ENCODE measurements at regions not wholly inside any gene's neighbourhood (a gene's known extent, or its start where the extent isn't known, plus 50 kb on each side); places are given as distances from the start of the nearest gene placed in this dataset.

DNA sequence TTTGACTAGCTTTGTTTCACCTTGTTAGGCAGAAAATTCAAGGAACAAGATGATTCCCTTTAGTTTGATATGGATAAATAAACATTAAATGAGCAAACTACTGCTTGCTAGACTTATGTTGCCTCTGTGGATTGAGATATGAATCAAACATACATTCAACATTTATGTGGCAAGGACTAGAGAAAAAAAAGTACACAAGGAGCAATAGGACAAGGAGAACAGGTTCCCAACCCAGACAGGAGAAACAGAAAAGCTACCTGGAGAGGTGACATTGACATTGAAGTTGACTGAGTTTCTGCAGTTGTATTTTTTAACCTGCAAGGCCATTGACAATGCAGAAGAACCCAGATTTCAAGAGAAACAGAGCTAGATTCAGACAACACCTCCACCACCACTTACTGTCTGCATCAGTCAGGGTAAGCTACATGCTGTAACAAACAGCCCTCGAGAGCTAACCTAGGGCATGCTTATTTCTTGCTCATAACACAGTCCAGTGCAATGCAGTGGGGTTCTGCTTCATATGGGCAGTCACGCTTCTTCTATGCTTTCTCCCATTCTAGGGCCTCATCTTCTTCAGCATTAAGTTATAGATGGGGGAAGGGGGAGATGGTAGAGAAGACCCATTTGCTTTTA, 180.9 kb upstream of the LYZL1 start:
- H4K20me1 ChIP-seq (ENCODE audit: control insufficient read depth, insufficient read depth, low read depth, low read length): no peaks in the 10 kb centered on the region
- H3K4me1 ChIP-seq (ENCODE audit: control insufficient read depth, low read length): no peaks in the 10 kb centered on the region
- no peaks in the 10 kb centered on the region for H3K36me3 ChIP-seq (ENCODE audit: control insufficient read depth, low read length)
- no peak overlapping the region for H3K4me2 ChIP-seq (ENCODE audit: low read length)
- H3K27me3 ChIP-seq (ENCODE audit: control insufficient read depth, low read length): no peaks in the 10 kb centered on the region
- no peaks in the 10 kb centered on the region for H3K9me2 ChIP-seq (replicated peaks; ENCODE audit: control insufficient read depth, low read length)
- no peak overlapping the region for H3K4me3 ChIP-seq (ENCODE audit: low read length)
- no peak overlapping the region for H3K27ac ChIP-seq (ENCODE audit: low read depth, low read length)
- H3K9me3 ChIP-seq (ENCODE audit: control insufficient read depth, insufficient read depth, low read length): no peaks in the 10 kb centered on the region
- no peaks in the 10 kb centered on the region for H3K79me2 ChIP-seq (ENCODE audit: control insufficient read depth, low read length)
- no peaks in the 10 kb centered on the region for H3F3A ChIP-seq (ENCODE audit: control insufficient read depth, insufficient read depth)
- TF ChIP-seq EZH2phosphoT487 (IDR thresholded peaks at IDR 0.05; ENCODE audit: borderline replicate concordance, low read length): no peak
- TF ChIP-seq, protein P1, sequence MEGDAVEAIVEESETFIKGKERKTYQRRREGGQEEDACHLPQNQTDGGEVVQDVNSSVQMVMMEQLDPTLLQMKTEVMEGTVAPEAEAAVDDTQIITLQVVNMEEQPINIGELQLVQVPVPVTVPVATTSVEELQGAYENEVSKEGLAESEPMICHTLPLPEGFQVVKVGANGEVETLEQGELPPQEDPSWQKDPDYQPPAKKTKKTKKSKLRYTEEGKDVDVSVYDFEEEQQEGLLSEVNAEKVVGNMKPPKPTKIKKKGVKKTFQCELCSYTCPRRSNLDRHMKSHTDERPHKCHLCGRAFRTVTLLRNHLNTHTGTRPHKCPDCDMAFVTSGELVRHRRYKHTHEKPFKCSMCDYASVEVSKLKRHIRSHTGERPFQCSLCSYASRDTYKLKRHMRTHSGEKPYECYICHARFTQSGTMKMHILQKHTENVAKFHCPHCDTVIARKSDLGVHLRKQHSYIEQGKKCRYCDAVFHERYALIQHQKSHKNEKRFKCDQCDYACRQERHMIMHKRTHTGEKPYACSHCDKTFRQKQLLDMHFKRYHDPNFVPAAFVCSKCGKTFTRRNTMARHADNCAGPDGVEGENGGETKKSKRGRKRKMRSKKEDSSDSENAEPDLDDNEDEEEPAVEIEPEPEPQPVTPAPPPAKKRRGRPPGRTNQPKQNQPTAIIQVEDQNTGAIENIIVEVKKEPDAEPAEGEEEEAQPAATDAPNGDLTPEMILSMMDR (IDR thresholded peaks at IDR 0.05; ENCODE audit: low read depth, low read length, poor library complexity, severe bottlenecking): no peak

DNA sequence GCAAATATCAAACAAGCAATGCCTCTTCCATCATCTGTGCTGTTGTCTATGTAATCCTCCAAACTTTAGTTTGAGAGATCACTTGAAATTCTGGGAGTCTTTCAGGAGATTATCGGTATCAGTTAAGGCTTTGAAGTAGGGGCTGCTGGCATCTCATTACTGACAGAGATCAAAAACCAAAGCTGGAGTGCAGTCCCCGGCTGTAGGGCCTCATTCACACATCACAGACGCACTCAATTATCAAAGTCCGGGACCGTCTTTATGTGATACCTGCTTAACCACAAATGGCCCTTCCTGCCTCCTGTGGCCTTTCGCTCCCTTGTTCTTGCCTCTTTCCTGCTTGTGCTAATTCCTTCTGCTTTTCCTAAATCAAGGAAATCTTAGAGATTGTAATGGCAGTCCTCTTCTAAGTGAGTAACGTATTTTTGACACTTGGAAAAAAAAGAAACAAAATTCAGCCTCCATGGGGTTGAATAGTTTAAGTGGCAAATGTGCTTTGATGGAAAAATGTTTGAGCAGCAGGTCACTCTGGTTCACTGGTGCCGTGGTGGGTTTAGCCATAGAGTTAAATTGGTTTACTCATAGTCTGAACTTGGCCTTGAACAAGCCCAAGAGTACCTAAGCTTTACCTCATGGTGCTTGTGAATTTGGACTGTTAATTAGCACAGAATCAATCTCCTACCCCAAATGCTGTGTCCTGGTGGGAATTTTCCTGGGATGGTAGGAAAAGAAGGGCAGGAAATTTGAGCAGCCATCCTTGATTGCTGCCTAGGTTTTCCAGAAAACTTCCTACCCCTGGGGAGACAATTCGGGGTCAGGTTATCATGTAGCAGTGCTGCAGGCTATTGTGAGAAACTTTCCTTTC, 178.9 kb upstream of the LYZL1 start:
- no peak overlapping the region for H3K4me3 ChIP-seq (ENCODE audit: low read length)
- H3F3A ChIP-seq (ENCODE audit: control insufficient read depth, insufficient read depth): no peaks in the 10 kb centered on the region
- H4K20me1 ChIP-seq (ENCODE audit: control insufficient read depth, insufficient read depth, low read depth, low read length): no peaks in the 10 kb centered on the region
- no peaks in the 10 kb centered on the region for H3K36me3 ChIP-seq (ENCODE audit: control insufficient read depth, low read length)
- no peaks in the 10 kb centered on the region for H3K4me1 ChIP-seq (ENCODE audit: control insufficient read depth, low read length)
- H3K4me2 ChIP-seq (ENCODE audit: low read length): no peak overlapping the region
- no peaks in the 10 kb centered on the region; the same call in 1 of the 2 replicates for H3K9me3 ChIP-seq (ENCODE audit: control insufficient read depth, insufficient read depth, low read length)
- H3K27ac ChIP-seq (ENCODE audit: low read depth, low read length): no peak overlapping the region
- no peak for TF ChIP-seq EZH2phosphoT487 (IDR thresholded peaks at IDR 0.05; ENCODE audit: borderline replicate concordance, low read length)
- TF ChIP-seq, protein P1 (IDR thresholded peaks at IDR 0.05; ENCODE audit: low read depth, low read length, poor library complexity, severe bottlenecking): no peak
- no peaks in the 10 kb centered on the region for H3K79me2 ChIP-seq (ENCODE audit: control insufficient read depth, low read length)
- no peaks in the 10 kb centered on the region for H3K27me3 ChIP-seq (ENCODE audit: control insufficient read depth, low read length)
- H3K9me2 ChIP-seq (replicated peaks; ENCODE audit: control insufficient read depth, low read length): no peaks in the 10 kb centered on the region

DNA sequence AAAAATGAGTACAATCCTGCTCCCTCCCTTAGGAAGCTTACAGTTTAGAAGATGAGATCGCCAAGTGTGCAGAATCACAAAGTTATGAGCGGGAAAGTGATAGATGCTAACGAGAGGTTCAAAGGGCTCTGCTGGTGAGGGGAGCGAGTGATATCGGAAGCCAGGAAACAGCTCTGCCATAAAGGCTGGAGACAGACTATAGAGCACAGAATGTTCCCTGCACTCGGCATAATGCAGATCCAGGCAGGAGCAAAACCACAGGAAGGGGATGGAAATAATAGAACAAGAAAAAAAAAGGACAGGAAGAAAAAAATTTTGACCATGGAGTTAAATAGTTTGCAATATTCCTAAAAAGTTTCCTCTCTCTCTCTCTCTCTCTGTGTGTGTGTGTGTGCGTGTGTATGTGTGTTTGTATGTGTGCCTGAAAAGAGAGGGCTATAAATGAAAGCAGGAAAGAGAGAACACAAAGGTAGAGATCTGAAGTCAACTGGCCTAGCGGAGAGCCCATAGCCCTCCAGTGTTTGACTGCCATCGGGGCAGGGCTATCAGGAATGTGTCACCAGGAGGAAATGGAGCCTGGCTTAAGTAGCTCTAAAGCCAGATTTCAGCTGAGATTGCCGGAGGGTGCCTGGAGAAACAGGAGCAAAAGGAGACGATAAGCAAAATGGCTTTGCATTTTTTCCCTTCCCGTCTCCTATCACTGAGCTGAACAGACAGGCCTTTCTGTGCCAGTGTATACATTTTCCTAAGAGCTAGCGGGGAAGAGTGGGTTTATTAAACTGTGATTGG, 175.8 kb upstream of the LYZL1 start:
- Histone ChIP-seq H3K27me3 (ENCODE audit: control insufficient read depth, low read length) (no peaks in the 10 kb centered on the region), H3K9me3 (ENCODE audit: control insufficient read depth, insufficient read depth, low read length) (peaks cover 3% of the 10 kb centered on the region), H3K79me2 (ENCODE audit: control insufficient read depth, low read length) (no peaks in the 10 kb centered on the region), H3K4me3 (ENCODE audit: low read length) (no peak overlapping the region), H3K9me2 (replicated peaks; ENCODE audit: control insufficient read depth, low read length) (no peaks in the 10 kb centered on the region), H3K4me1 (ENCODE audit: control insufficient read depth, low read length) (no peaks in the 10 kb centered on the region), H3F3A (ENCODE audit: control insufficient read depth, insufficient read depth) (no peaks in the 10 kb centered on the region), H4K20me1 (ENCODE audit: control insufficient read depth, insufficient read depth, low read depth, low read length) (no peaks in the 10 kb centered on the region), H3K27ac (ENCODE audit: low read depth, low read length) (no peak overlapping the region), H3K4me2 (ENCODE audit: low read length) (no peak overlapping the region), H3K36me3 (ENCODE audit: control insufficient read depth, low read length) (no peaks in the 10 kb centered on the region)
- TF ChIP-seq, protein P1 (IDR thresholded peaks at IDR 0.05; ENCODE audit: low read depth, low read length, poor library complexity, severe bottlenecking): no peak
- TF ChIP-seq EZH2phosphoT487 (IDR thresholded peaks at IDR 0.05; ENCODE audit: borderline replicate concordance, low read length): no peak

Measured in DOHH2 (cell line).